ENCODE measurements at regions not wholly inside any gene's neighbourhood (a gene's known extent, or its start where the extent isn't known, plus 50 kb on each side); places are given as distances from the start of the nearest gene placed in this dataset.
"Not testable (repeated sequence)": the region's sequence is repeated elsewhere in the genome, so short reads cannot be mapped to it uniquely, and the experiment has no call there.

DNA sequence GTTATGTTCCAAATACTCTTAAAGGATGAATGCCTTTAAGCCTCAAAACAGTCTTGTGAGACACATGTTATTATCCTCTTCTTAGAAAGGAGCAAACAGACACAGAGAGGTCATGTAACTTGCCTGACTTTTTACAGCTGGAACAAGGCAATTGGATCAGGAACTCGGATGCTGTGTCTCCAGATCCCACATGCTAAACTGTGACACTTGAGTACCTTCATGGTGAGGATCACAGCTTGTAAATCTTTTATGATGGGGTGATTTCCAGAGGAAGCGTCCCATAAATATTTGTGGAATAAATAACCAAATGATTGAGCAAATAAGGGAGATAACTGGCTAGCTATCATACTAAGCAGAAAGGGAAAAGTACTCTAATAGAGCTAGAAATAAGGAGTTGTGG lies 171.2 kb downstream of the C11orf91 start:
- no peak for DNase-seq (ENCODE audit: low read depth)

DNA sequence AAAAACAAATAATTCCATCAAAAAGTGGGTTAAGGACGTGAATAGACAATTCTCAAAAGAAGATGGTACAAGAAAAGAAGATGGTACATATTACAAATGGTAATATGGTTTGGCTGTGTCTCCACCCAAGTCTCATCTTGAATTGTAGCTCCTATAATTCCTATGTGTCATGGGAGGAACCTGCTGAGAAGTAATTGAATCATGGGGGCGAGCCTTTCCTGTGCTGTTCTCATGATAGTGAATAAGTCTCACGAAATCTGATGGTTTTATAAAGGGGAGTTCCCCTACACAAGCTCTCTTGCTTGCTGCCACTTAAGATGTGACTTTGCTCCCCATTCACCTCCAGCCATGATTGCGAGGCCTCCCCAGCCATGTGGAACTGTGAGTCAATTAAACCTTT lies 172.9 kb downstream of the C11orf91 start:
- not testable (repeated sequence) for DNase-seq (ENCODE audit: low read depth)

DNA sequence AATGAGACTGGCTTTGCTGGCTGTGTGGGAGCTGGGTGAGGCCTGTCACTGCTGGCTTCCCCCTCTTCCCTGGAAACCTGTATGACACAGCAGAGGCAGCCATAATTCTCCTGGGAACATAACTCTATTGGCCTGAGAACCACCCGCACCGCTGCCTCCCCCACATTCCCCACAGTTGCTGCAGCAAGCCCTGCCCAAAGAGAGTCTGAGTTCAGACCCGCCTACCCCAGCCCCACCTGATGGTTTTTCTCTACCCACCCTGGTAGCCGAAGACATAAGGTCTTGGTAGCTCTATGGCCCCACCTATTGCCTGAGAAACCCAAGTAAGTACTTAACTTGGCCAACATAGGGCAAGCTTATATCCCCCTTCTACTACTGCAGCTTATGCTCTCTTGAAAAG lies 174.8 kb downstream of the C11orf91 start:
- no peak for DNase-seq (ENCODE audit: low read depth)

DNA sequence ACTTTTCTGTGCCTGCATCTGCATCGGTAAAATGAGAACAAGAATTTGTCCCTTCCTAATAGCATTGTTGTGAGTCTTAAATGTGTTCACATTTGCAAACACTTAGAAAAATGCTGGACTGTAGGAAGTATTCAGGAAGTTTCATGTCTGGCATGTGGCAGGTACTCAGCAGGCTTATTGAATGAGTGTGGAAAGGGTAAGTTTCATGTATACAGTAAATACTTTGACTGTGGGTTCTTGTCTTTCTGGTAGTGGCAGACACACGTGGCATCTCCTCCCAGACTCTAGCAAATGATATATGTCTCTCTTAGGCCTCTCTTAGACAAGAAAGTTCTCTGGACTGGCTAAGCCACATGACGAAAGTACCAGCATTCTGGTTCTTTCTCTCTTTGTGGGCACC lies 179.2 kb downstream of the C11orf91 start:
- no peak for DNase-seq (ENCODE audit: low read depth)

DNA sequence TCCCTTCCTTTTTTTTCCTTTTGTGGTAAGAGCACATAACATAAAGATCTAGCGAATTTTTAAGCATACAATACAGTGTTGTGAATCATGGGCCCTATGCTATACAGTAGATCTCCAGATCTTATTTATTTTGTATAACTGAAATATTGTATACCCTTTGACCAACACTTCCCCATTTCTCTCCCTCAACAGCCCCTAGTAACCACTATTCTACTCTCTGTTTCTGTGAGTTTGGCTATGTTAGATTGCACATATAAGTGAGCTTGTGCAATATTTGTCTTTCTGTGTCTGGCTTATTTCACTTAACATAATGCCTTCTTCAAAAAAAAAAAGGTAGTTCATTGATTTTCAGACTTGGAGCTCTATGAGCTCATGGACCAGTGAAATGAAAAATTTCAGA lies 180.5 kb downstream of the C11orf91 start:
- no peak for DNase-seq (ENCODE audit: low read depth)

DNA sequence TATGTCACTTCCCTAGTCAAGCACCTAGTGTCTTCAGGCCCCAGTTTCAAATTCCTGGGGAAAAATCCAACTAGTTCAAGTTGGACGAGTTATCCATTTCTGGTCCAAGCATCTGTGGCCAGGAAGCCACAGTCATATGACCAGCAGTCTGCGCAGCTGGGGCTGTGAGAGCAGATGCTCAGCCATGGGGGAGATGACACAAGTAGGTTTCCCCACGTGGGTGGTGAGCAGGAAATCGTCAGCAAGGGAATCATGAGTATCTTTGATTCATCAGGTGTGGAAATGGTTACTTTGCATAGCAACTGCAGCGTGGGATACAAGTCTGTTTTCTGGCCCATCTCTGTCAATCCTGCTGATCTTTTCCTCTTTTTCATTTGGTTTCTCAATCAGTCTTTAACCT lies 185.3 kb downstream of the C11orf91 start:
- DNase-seq (ENCODE audit: low read depth), result peak; percentile 76

DNA sequence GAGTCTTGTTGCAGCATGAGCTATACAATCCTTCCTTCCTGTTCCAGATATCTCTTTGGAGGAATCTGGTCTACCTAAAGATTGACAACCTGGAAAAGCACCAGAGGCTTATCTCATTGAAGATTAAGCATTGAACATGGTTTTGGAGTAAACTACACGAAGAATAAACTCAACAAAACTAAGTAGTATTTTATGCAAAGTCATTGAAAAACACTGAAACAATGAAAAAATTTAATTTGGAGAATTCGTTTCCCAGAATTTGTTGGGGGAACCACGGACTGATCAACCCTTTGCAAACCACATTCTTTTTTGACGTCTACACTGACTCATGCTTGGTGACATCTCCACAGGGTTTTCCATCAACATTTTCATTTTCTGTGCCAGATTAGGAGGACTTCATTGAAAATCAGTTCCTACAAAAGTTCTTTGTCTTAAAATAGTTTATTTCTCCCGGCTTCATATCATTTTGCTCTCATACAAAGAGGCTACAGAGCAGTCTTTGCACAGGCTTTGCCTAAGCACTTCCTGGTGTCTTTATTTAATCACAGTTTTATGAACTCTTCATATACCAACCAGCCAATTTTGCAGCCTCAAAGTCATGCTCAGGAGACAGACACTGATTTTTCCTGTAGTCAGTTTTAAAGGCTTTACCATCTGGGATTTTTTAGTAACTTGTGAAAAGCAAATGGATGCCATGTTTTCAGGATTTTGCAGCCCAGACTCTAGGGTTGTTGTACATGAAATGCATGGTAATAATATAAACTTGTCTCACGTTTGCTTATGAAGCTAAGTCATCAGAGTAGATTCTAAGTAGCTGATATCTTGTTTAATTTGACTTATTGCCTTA lies 186.3 kb downstream of the C11orf91 start:
- DNase-seq (ENCODE audit: low read depth), result peak; percentile 30

DNA sequence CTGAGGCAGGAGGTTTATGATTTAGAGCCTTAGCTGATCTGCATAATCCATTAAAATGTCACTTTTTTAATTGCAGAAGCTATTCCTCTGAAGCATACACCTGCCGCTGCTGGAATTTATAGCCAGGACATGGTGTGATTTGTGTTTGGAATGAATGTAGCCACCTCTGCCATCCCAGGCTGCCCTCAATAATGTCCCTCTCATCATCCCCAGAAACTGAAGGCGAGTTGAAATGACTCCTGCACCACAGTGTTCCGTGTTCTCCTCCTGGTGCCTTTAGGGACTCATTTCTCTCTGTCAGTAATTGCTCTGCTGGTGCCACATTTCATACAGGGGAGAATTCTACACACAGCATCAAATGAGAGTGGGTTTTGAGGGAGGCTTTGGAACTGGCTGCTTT lies 191.0 kb downstream of the C11orf91 start:
- no peak for DNase-seq (ENCODE audit: low read depth)

DNA sequence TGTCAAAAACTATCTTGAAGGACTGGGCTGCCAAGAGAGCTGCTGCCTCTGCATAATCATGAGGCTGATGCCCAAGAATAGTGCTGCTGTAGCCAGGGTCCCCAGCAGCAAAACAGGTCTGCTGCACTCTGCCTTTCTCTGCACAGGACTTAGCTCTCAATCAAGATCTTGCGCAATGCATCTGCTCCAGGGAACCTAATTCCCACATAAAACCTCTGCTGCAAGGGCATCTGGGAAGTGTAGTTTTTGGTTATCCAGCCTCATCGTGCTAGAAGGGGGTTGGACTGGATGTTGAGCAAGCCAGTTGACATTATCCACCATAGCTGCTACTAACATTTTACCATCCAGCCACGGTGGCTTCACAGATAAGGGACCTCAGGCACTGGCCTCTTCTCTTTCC lies 192.7 kb downstream of the C11orf91 start:
- peak; percentile 46 for DNase-seq (ENCODE audit: low read depth)

DNA sequence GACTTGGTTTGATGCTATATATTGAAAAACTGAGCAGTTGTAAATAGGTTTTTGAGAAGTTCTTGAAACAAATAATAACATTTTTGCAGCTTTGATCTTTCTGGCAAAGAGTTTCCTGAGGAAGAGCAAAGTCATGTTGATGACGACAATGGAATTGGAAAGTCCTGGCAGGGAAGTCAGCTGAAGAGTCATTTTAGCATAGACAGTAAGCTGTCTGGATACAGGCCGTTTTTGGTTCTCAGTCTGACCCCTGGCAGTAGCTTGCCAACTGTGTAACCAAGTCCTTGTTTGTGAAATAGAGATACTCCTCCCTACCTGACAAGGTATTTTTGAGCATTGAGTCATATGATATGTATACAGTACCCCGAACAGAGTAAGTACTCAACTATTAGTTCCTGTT lies 193.3 kb downstream of the C11orf91 start:
- no peak for DNase-seq (ENCODE audit: low read depth)

DNA sequence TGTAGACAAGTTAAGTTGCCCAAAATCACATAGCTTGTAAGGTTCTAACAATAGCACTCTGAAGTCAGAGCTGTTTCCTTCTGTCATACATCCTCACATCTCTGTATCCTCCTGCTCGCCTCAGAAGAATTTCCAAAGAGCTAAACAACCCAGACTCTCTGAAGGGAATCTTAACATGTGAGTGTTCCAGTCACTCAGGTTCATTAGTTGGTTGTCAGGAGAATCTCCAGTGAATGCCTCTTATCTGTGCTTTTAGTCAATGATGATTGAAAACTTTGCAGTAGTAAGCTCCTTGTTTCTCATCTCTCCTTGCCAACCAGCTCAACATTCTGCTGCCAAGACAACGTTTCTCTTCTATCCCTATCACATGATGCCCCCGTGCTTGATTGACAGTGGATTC lies 195.5 kb downstream of the C11orf91 start:
- DNase-seq (ENCODE audit: low read depth), result no peak

DNA sequence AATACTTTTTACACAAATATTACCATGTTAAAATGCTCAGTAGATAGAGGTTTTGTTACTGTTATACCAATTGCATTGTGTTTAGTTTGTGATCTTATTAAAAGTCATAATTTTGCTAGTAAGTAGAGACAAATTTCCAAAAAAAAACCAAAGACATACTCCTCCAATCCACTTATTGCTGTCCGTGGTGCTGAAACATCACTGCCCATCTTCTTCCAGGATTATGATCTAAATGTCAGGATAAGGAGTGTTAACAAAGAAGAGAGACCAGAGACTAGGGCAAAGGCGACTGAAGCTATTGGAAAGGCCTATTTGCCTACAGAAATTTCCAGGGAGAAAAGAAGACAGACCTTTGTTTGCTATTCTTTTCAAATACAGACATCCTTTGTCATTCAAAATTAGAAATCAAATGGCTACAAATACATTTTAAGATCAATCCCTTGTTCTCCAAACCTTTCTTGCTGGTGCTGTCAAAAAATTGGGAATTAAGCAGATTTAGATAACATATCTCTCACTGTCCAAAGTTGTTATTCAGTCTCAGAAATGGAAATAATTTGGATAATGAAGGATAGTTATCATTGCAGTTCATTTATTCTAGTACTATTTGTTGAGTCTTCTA lies 199.7 kb downstream of the C11orf91 start:
- peak; percentile 54 for DNase-seq (ENCODE audit: low read depth)

DNA sequence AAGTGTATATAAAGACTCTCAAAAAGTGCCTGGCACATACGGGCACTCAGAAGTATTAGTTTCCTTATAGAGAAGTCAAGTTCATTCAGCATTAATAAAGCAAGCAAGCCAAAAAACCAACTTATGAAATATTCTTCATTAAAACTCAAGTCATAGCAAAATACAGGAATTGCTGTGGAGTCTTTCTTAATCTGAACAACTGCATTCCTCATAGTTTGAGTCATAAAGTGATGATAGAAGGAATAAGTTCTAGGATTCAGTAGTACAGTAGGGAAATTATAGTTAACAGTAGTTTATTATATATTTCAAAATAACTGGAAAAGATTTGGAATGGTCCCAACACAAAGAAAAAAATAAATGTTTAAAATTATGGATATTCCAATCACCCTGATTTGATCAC lies 200.3 kb downstream of the C11orf91 start:
- DNase-seq (ENCODE audit: low read depth), result no peak

DNA sequence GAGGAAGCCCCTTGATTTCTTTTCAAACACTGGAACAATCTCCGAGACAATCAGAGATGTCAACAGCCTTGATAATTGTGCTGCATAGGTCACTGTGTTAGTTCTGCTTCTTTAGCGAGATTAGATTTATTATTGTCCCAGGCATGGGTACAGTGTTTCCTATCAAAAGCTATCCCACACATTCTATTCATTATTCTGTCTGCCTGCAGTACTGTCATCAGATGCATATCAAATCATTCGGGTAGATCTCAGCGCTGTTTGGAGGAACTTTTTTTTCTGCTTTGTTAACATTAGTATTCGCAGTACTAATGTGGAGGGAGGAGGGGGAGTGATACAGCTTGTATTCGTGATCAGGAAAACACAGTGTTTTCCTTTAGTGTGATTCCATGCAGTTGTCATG lies 208.0 kb downstream of the C11orf91 start:
- no peak for DNase-seq (ENCODE audit: low read depth)

DNA sequence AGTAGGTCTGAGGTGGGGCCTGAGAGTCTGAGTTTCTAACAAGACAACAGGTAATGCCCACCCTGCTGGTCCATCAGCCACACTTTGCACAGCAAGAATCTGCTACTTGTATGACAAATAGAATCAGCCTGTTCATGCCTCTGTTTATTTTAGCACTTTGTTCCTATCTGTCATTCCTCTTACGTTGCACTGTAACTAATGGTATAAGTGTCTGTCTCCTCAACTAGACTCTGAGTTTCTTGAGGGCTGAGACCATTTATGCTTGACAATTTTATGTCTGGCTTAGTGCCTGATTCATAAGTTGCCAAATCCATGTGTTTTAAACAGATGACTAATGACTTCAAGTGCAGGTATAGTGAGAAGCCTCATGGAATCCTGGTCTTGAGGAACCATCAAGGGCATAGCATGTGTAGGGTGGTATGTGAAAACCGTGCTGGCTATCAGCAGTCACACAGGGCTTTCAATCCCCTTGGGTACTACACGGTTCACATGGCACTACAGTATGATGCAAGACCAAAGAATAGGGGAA lies 209.7 kb downstream of the C11orf91 start:
- DNase-seq (ENCODE audit: low read depth), result no peak

DNA sequence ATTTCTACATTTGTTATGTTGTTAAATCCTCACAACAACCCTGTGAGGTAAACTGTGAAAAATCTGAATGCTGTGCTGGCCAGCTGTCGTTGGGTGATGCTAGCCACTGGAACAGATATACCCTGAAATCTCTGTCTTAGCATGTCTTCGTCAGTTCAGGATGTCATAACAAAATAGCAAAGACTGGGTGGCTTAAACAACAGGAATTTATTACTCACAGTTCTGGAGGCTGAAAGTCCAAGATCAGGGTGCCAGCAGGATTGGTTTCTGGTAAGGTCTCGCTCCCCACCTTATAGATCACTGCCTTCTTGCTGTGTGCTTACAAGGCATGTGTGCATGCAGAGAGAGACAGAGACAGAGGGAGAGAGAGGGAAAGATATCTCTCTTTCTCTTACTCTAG lies 211.7 kb downstream of the C11orf91 start:
- DNase-seq (ENCODE audit: low read depth), result no peak

DNA sequence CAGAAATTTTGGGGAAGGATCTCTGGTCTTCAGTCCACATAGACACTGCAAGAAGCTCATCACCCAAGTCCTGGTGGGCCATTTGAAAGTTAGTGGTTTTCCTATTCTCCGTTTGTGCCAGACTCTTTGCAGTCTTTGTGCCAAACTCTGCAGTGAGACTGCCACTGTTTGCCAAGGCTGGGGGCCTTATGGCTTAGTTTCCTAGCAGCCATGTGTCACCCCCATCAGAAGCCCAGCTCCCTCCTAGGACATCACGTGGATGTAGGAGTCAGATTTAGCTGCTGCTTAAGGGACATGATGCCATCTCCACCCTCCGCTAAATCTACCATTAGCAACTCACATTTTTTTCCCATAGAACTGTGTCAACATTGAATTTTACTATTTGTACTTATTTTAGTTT lies 220.0 kb downstream of the C11orf91 start:
- no peak for DNase-seq (ENCODE audit: low read depth)

DNA sequence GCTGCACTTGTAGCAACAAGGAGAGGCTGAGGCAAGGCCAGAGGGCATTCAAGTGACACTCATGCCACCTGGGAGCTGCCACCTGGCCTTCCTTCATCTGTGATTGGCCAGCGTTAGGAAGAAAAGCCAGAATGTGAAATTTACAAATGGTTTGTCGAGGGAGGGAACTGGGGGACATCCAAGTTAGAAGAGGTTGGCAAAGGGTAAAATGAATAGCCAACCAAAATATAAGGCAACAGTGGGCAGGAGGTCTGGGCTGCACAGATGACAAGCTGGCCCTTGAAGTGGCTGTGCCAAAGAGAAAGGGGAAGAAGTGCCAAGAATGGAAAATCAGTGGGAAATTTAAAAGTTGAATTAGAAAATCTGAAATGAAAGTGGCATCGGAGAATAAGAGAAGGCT lies 221.4 kb downstream of the C11orf91 start:
- no peak for DNase-seq (ENCODE audit: low read depth)

DNA sequence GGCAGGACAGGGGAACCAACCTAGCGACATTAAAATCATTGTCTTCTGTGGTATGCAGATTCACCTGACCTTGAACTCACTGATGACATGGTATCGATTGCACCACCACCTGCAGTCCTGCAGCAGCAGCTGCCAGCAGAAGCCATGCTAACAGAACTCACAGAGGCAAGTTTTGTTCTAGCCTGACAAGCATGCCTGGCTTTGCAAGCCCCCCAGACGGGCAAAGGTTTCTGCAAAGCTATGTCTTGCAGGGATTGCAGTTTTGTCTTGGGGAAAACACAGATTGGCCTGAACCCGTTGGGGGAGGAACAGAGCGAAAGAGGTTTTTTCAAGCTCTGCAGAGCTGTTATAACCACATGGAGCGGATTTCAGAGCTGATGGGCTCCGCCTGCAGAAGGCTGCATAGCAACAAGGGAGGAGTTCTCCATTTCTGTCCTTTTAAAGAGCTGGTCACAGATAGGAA lies 221.0 kb downstream of the HIPK3 start:
- DNase-seq (ENCODE audit: low read depth), result no peak

DNA sequence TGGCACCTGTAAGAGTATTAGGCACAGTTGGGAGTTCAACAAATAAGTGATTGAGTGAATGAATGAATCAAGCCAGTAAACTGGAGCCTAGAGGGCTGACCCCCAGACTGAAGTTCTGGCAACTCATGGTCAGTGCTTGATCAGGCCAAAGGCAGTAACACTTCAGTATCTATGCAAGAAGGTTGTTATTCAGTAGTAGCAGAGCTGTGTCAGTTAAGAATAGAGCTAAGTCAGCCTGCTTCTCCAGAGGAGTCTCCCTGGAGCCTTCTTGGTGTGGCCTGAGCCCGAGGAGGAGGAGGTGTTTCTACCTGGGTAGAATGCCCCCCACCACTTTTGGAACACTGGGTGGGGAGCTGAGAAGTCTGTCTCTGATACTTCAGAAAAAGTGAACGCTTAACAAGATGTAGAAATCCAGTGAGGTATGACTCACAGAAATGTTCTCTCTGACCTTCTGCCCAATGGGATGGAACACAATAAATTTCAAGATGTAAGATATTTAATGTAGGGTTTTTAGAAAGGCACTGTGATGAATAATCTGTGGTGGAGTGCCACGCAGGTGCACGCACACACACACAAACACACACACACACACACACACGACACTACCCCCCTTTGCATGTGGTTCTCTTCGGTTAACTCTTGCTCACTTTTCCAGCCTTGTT lies 219.9 kb downstream of the HIPK3 start:
- peak; percentile 28 for DNase-seq (ENCODE audit: low read depth)

DNA sequence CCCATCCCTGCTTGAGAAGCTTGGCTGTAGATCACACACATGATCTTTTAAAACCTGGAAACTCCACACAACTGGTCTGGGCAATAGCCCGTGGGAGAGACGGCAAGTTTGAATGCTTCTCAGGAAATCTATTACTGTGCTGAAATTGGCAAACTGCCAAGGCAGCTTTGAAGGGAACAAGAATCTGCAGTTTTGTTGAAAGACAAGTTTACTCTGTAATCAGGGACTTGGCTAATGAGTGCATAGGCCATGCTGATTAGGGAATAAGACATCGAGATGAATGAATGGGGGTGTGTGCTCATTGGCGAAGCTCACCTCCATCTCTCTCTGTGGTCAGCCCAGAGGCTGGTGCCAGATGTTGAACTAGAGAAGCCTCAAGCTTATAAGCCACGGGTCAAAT lies 218.8 kb downstream of the HIPK3 start:
- DNase-seq (ENCODE audit: low read depth), result peak; percentile 59

DNA sequence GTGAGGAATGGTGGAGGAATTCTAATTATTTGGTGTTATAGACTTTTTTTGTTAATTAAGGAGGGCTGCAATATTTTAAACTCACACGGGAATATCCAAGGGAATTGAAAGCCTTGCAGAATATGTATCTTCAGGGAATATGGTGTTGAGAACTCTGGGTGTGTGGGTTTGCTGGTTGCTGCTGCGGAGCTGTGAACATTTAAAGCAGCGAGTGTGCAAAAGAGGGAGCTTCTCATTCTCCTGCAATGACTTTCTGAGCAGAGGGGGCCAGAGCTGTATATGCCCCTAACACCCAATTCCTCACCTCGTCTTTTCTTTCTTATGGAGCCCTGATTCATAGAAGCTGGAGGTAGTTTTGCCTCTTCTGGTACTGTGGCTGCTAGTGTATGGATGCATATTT lies 217.7 kb downstream of the HIPK3 start:
- no peak for DNase-seq (ENCODE audit: low read depth)

DNA sequence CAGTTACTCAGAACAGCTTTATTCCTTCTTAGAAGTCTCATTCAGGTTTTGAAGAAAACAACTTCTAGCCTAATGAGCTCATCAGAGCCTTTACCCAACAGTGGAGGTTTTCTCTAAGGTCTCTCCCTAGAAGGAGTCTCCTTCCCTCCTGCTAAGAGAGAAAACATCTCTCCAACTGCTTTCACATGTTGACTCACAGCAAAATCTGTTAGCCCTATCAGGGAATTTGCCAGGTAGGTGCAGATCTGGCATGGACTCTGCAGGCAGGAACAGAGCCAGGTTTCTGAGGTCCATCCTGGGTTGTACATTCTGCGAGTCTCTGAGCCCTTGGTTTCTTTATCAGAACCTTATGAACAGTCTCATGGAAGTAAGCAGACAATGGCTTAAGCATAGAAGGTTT lies 214.4 kb downstream of the HIPK3 start:
- no peak for DNase-seq (ENCODE audit: low read depth)

Data from RPMI7951 (cell line).